WTC11 (cell line): ENCODE measurements at regions not wholly inside any gene's neighbourhood (a gene's known extent, or its start where the extent isn't known, plus 50 kb on each side); places are given as distances from the start of the nearest gene placed in this dataset.

ENCODE experiments used
- ATAC-seq: fragments of 200-7000 bp; cut with Tn5 transposase; 2 replicates; pipeline ENCODE4 v1.10.0; 2021; ENCODE audit warnings: mild to moderate bottlenecking, moderate library complexity
- CTCF ChIA-PET: fragments of 300-600 bp; sonication (Branson Sonifier 250); formaldehyde crosslinking; loops from one replicate; lab custom pipeline; 2021; ENCODE audit warnings: antibody characterized with exemption; lab: Charles Lee
- POLR2A ChIA-PET: fragments of 350-600 bp; sonication (Branson Sonifier 250); formaldehyde crosslinking; loops from one replicate; lab custom pipeline; 2021; ENCODE audit warnings: antibody characterized with exemption; lab: Charles Lee
- DNase-seq: peaks from one replicate; pipeline ENCODE4 v3.0.0; 2021; ENCODE audit warnings: low spot score
- H3K27ac Mint-ChIP-seq: 2 replicates; pipeline ENCODE4 v1.8.0; 2021; ENCODE audit warnings: mixed read lengths
- H3K27me3 Mint-ChIP-seq: 2 replicates; pipeline ENCODE4 v1.8.0; 2021; ENCODE audit warnings: low read depth, mild to moderate bottlenecking, moderate library complexity, mixed read lengths
- H3K36me3 Mint-ChIP-seq: 2 replicates; pipeline ENCODE4 v1.8.0; 2021; ENCODE audit warnings: mixed read lengths
- H3K4me1 Mint-ChIP-seq: 2 replicates; pipeline ENCODE4 v1.8.0; 2022; ENCODE audit warnings: mixed read lengths
- H3K4me3 Mint-ChIP-seq: 2 replicates; pipeline ENCODE4 v1.8.0; 2021; ENCODE audit warnings: mild to moderate bottlenecking, moderate library complexity, mixed read lengths
- H3K9me3 Mint-ChIP-seq: 2 replicates; pipeline ENCODE4 v1.8.0; 2021; ENCODE audit warnings: mixed read lengths
- ATF3 ChIP-seq: sonication (generic); formaldehyde crosslinking; conservative IDR thresholded peaks from 2 replicates; pipeline ENCODE4 v1.8.1; 2022; ENCODE audit warnings: mild to moderate bottlenecking, missing genetic modification reagents
- CREB1 ChIP-seq: sonication (generic); formaldehyde crosslinking; IDR thresholded peaks from 2 replicates; pipeline ENCODE4 v1.8.0; 2023; ENCODE audit warnings: mild to moderate bottlenecking, missing genetic modification reagents
- CREM ChIP-seq: sonication (generic); formaldehyde crosslinking; IDR thresholded peaks from 2 replicates; pipeline ENCODE4 v1.8.1; 2022; ENCODE audit warnings: mild to moderate bottlenecking, missing genetic modification reagents, moderate library complexity
- CTCF ChIP-seq: fragments of 200-600 bp; IDR thresholded peaks from 2 replicates; pipeline ENCODE4 v1.8.0; 2022; ENCODE audit warnings: antibody characterized with exemption
- E2F1 ChIP-seq: sonication (generic); formaldehyde crosslinking; IDR thresholded peaks from 2 replicates; pipeline ENCODE4 v1.8.0; 2022; ENCODE audit warnings: mild to moderate bottlenecking, missing genetic modification reagents
- E2F5 ChIP-seq: sonication (generic); formaldehyde crosslinking; IDR thresholded peaks from 2 replicates; pipeline ENCODE4 v1.8.1; 2022; ENCODE audit warnings: mild to moderate bottlenecking, moderate library complexity, missing genetic modification reagents
- ELF4 ChIP-seq: sonication (generic); formaldehyde crosslinking; IDR thresholded peaks from 2 replicates; pipeline ENCODE4 v1.8.1; 2022; ENCODE audit warnings: low read depth, mild to moderate bottlenecking, moderate library complexity, missing genetic modification reagents
- FOXJ3 ChIP-seq: sonication (generic); formaldehyde crosslinking; IDR thresholded peaks from 2 replicates; pipeline ENCODE4 v1.9.0; 2021; ENCODE audit warnings: missing genetic modification reagents, mild to moderate bottlenecking, borderline replicate concordance
- GABPB1 ChIP-seq: sonication (generic); formaldehyde crosslinking; IDR thresholded peaks from 2 replicates; pipeline ENCODE4 v1.8.1; 2023; ENCODE audit warnings: mild to moderate bottlenecking, missing genetic modification reagents
- JAZF1 ChIP-seq: fragments of 250-450 bp; sonication (Bioruptor Pico); IDR thresholded peaks from 2 replicates; pipeline ENCODE4 v1.9.0; 2021; ENCODE audit warnings: moderate library complexity, mild to moderate bottlenecking, inconsistent platforms
- NFATC4 ChIP-seq: fragments of 250-450 bp; sonication (Bioruptor Pico); IDR thresholded peaks from 2 replicates; pipeline ENCODE4 v1.9.0; 2021; ENCODE audit warnings: mild to moderate bottlenecking
- NR3C1 ChIP-seq: sonication (generic); formaldehyde crosslinking; conservative IDR thresholded peaks from 2 replicates; pipeline ENCODE4 v1.8.1; 2023; ENCODE audit warnings: low read depth, mild to moderate bottlenecking, missing genetic modification reagents
- PRRX2 ChIP-seq: fragments of 250-450 bp; sonication (Bioruptor Pico); IDR thresholded peaks from 2 replicates; pipeline ENCODE4 v1.8.0; 2021; ENCODE audit warnings: mild to moderate bottlenecking
- RELA ChIP-seq: sonication (generic); formaldehyde crosslinking; IDR thresholded peaks from 2 replicates; pipeline ENCODE4 v1.8.1; 2022; ENCODE audit warnings: missing genetic modification reagents, mild to moderate bottlenecking, borderline replicate concordance
- TEAD4 ChIP-seq: sonication (generic); formaldehyde crosslinking; IDR thresholded peaks from 2 replicates; pipeline ENCODE4 v1.8.0; 2022; ENCODE audit warnings: mild to moderate bottlenecking, missing genetic modification reagents
- ZBTB21 ChIP-seq: sonication (generic); formaldehyde crosslinking; IDR thresholded peaks from 2 replicates; pipeline ENCODE4 v1.8.1; 2023; ENCODE audit warnings: mild to moderate bottlenecking, missing genetic modification reagents, borderline replicate concordance
- ZNF219 ChIP-seq: sonication (generic); formaldehyde crosslinking; IDR thresholded peaks from 2 replicates; pipeline ENCODE4 v1.8.0; 2023; ENCODE audit warnings: missing genetic modification reagents, mild to moderate bottlenecking, borderline replicate concordance
- ZNF532 ChIP-seq: fragments of 250-450 bp; sonication (Bioruptor Pico); IDR thresholded peaks from 2 replicates; pipeline ENCODE4 v1.9.0; 2021; ENCODE audit warnings: mild to moderate bottlenecking, borderline replicate concordance
- ZNF671 ChIP-seq: fragments of 250-450 bp; sonication (Bioruptor Pico); IDR thresholded peaks from 2 replicates; pipeline ENCODE4 v1.8.0; 2021; ENCODE audit warnings: mild to moderate bottlenecking

GRCh38 chr19:5218963-5219530, 121.6 kb downstream of the PTPRS start:
- no peak for DNase-seq
- no peak for ATAC-seq
- H3K27ac Mint-ChIP-seq: no peak overlapping the region

More at GRCh38 chr19:5218963-5219530, 121.6 kb downstream of the PTPRS start:
- Mint-ChIP-seq H3K9me3 (peaks cover 9% of the 10 kb centered on the region), H3K27me3 (no peaks in the 10 kb centered on the region), H3K36me3 (peaks cover 66% of the 10 kb centered on the region), H3K4me1 (no peaks in the 10 kb centered on the region), H3K4me3 (no peak overlapping the region)
- no peak for TF ChIP-seq RELA (CRISPR knock-in tag)
- TF ChIP-seq GABPB1 (CRISPR knock-in tag): no peak
- no peak for TF ChIP-seq CREM
- no peak for TF ChIP-seq ATF3
- TF ChIP-seq ZNF671 (CRISPR knock-in tag): no peak
- no peak for TF ChIP-seq PRRX2
- TF ChIP-seq ELF4 (CRISPR knock-in tag): no peak
- no peak for TF ChIP-seq CTCF
- TF ChIP-seq NFATC4 (CRISPR knock-in tag): no peak
- no peak for TF ChIP-seq JAZF1 (CRISPR knock-in tag)
- no peak for TF ChIP-seq ZNF532 (CRISPR knock-in tag)
- no peak for TF ChIP-seq ZNF219 (CRISPR knock-in tag)
- no peak for TF ChIP-seq CREB1
- no peak for TF ChIP-seq E2F5
- TF ChIP-seq NR3C1 (CRISPR knock-in tag): no peak
- TF ChIP-seq E2F1 (CRISPR knock-in tag): no peak
- TF ChIP-seq TEAD4: no peak
- no peak for TF ChIP-seq ZBTB21 (CRISPR knock-in tag)
- no peak for TF ChIP-seq FOXJ3 (CRISPR knock-in tag)
- POLR2A ChIA-PET: no interaction called here
- CTCF ChIA-PET: interaction anchor here (1.4 kb wide), 1 partner anchor 171 kb away, joined by 4 read pairs; no protein-coding TSS in a partner anchor
